CD14-positive monocyte (primary cell): ENCODE measurements at regions not wholly inside any gene's neighbourhood (a gene's known extent, or its start where the extent isn't known, plus 50 kb on each side); places are given as distances from the start of the nearest gene placed in this dataset.

Source experiments
- DNase-seq, 3 donors: peaks; one replicate each; pipeline ENCODE4 v3.0.0-alpha.2; 2011 to 2022
- H2AFZ ChIP-seq: 2 replicates; pipeline ENCODE4 v1.6.0; 2012; ENCODE audit warnings: mild to moderate bottlenecking, low read depth, low read length, inconsistent platforms; ENCODE audit not compliant: insufficient read depth, poor library complexity, severe bottlenecking
- H3K27ac ChIP-seq, 2 donors: 1 replicate in 1 of 2; 2 replicates in 1 of 2; pipeline ENCODE4 v1.5.1; 2012 to 2013; ENCODE audit warnings: low read length in 2 of 2, control low read depth in 1 of 2, inconsistent platforms in 1 of 2, low read depth in 1 of 2, mild to moderate bottlenecking in 1 of 2
- H3K27me3 ChIP-seq, 2 donors: one replicate each; pipeline versions ENCODE4 v1.6.0 to v1.6.1; 2011 to 2013; ENCODE audit warnings: low read length in 2 of 2; ENCODE audit not compliant: control insufficient read depth in 2 of 2, insufficient read depth in 2 of 2
- H3K36me3 ChIP-seq, 2 donors: replicated peaks in 1 of 2; 1 replicate in 1 of 2; 2 replicates in 1 of 2; pipeline versions ENCODE4 v1.5.1 to v1.6.1; 2012 to 2013; ENCODE audit warnings: low read length in 2 of 2, control low read depth in 1 of 2, inconsistent platforms in 1 of 2, mild to moderate bottlenecking in 1 of 2; ENCODE audit not compliant: insufficient read depth in 2 of 2, control insufficient read depth in 1 of 2
- H3K4me1 ChIP-seq, 2 donors: 1 replicate in 1 of 2; 2 replicates in 1 of 2; pipeline versions ENCODE4 v1.5.1 to v1.6.1; 2012 to 2013; ENCODE audit warnings: low read length in 2 of 2, control low read depth in 1 of 2, inconsistent platforms in 1 of 2, mild to moderate bottlenecking in 1 of 2, moderate library complexity in 1 of 2; ENCODE audit not compliant: insufficient read depth in 2 of 2, control insufficient read depth in 1 of 2
- H3K4me2 ChIP-seq: replicated peaks from 2 replicates; pipeline ENCODE3; 2012; ENCODE audit warnings: low read length, moderate library complexity, mild to moderate bottlenecking; ENCODE audit not compliant: poor library complexity, severe bottlenecking; ENCODE audit errors: extremely low read depth
- H3K4me3 ChIP-seq, 3 experiments: fragments of 200-600 bp in 1 of 3; sonication (generic) in 1 of 3; replicated peaks in 1 of 3; 1 replicate in 2 of 3; 2 replicates in 1 of 3; pipeline ENCODE4 v1.5.1; 2011 to 2013; ENCODE audit warnings: low read length in 3 of 3, mild to moderate bottlenecking in 3 of 3, control low read depth in 2 of 3, low read depth in 2 of 3, inconsistent platforms in 1 of 3, moderate library complexity in 1 of 3
- H3K79me2 ChIP-seq: 2 replicates; pipeline ENCODE4 v1.6.0; 2012; ENCODE audit warnings: mild to moderate bottlenecking, control low read depth, inconsistent platforms, low read length, moderate library complexity; ENCODE audit not compliant: insufficient read depth
- H3K9ac ChIP-seq: 2 replicates; pipeline ENCODE4 v1.6.0; 2017; ENCODE audit warnings: low read length, mild to moderate bottlenecking; ENCODE audit not compliant: insufficient read depth, poor library complexity, severe bottlenecking
- H3K9me3 ChIP-seq, 2 donors: replicated peaks in 1 of 2; 1 replicate in 1 of 2; 2 replicates in 1 of 2; pipeline versions ENCODE4 v1.5.1 to v1.6.1; 2012 to 2013; ENCODE audit warnings: low read length in 2 of 2, control low read depth in 1 of 2; ENCODE audit not compliant: control insufficient read depth in 1 of 2, insufficient read depth in 1 of 2
- H4K20me1 ChIP-seq: 2 replicates; pipeline ENCODE4 v1.6.0; 2012; ENCODE audit warnings: mild to moderate bottlenecking, low read length, control low read depth, moderate library complexity; ENCODE audit not compliant: insufficient read depth
- H3K27ac Mint-ChIP-seq, 7 donors: one replicate each; pipeline ENCODE4 v1.8.0; 2020; ENCODE audit warnings: mild to moderate bottlenecking in 7 of 7, mixed read lengths in 7 of 7, moderate library complexity in 6 of 7, inconsistent platforms in 2 of 7
- H3K27me3 Mint-ChIP-seq, 3 donors: one replicate each; pipeline ENCODE4 v1.8.0; 2021 to 2022; ENCODE audit warnings: low read depth in 3 of 3, mild to moderate bottlenecking in 3 of 3, mixed read lengths in 3 of 3, moderate library complexity in 3 of 3, inconsistent platforms in 1 of 3
- H3K36me3 Mint-ChIP-seq, 2 donors: one replicate each; pipeline ENCODE4 v1.8.0; 2020; ENCODE audit warnings: mixed read lengths in 2 of 2, inconsistent platforms in 1 of 2, mild to moderate bottlenecking in 1 of 2
- H3K4me1 Mint-ChIP-seq: one replicate; pipeline ENCODE4 v1.8.0; 2020; ENCODE audit warnings: mild to moderate bottlenecking, mixed read lengths
- H3K4me3 Mint-ChIP-seq, 2 donors: one replicate each; pipeline ENCODE4 v1.8.0; 2020; ENCODE audit warnings: mild to moderate bottlenecking in 2 of 2, mixed read lengths in 2 of 2, moderate library complexity in 1 of 2
- H3K9me3 Mint-ChIP-seq, 7 donors: one replicate each; pipeline ENCODE4 v1.8.0; 2020 to 2022; ENCODE audit warnings: mixed read lengths in 7 of 7, mild to moderate bottlenecking in 6 of 7, moderate library complexity in 6 of 7, inconsistent platforms in 2 of 7
- CTCF ChIP-seq: fragments of 200-600 bp; IDR thresholded peaks from one replicate; pipeline ENCODE4 v1.8.0; 2022; ENCODE audit warnings: antibody characterized with exemption, mild to moderate bottlenecking
- WGBS: methylation state at CpG from one replicate; pipeline ENCODE4 v1.1.5; 2013; ENCODE audit warnings: missing lambda C conversion rate; ENCODE audit not compliant: insufficient coverage; 5-methylcytosine and 5-hydroxymethylcytosine counted together
- intact Hi-C, 2 donors: fragments of 100-400 bp; cut with micrococcal nuclease; formaldehyde crosslinking; loops; one replicate each; pipeline versions ENCODE4 v1.15.0 to v1.15.1; 2023

DNA sequence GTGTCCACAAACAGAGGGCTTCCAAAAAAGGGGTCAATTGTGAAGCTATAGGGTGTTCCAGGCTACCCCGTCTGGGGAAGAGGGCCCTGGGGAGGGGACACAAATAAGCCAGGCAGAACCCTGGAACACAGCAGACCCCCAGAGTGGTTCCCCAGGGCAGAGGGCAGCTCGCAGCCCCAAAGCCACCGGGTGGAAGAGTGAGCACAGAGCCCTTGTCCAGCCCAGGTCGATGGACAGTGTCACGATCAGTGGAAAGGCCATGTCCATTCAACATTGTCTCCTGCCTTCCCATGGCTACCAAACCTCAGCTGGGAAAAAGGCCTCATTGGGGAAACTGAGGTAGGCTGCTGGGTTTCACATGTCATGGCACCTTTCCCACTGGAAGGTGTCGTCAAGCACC, 131.4 kb downstream of the DICER1 start:
- Histone ChIP-seq H3K27me3 (no peaks in the 10 kb centered on the region), H2AFZ (no peak overlapping the region), H3K79me2 (no peaks in the 10 kb centered on the region), H3K9ac (no peak overlapping the region), H3K27ac (no peak overlapping the region), H3K4me1 (no peaks in the 10 kb centered on the region), H3K4me3 (no peak overlapping the region), H3K36me3 (no peaks in the 10 kb centered on the region), H4K20me1 (no peaks in the 10 kb centered on the region), H3K9me3 (no peaks in the 10 kb centered on the region), H3K4me2 (no peak overlapping the region)
- Mint-ChIP-seq H3K36me3 (no peaks in the 10 kb centered on the region), H3K9me3 (peaks cover 0 to 3% (median 0%) of the 10 kb centered on the region in 7 donors), H3K27me3 (peaks cover 4 to 12% (median 5%) of the 10 kb centered on the region in 3 donors), H3K27ac (no peak overlapping the region), H3K4me1 (no peaks in the 10 kb centered on the region), H3K4me3 (no peak overlapping the region)
- 85% methylated on average over 4 of the region's 6 CpGs for WGBS
- TF ChIP-seq CTCF = no peak
- no peak for DNase-seq
- intact Hi-C loops = no loop called here

GRCh38 chr14:95025218-95025617, 132.1 kb downstream of the DICER1 start:
- Histone ChIP-seq H3K36me3 (no peaks in the 10 kb centered on the region), H3K79me2 (no peaks in the 10 kb centered on the region), H3K4me1 (no peaks in the 10 kb centered on the region), H2AFZ (no peak overlapping the region), H3K4me3 (no peak overlapping the region), H3K9ac (no peak overlapping the region), H3K9me3 (no peaks in the 10 kb centered on the region), H4K20me1 (no peaks in the 10 kb centered on the region), H3K27ac (no peak overlapping the region), H3K4me2 (no peak overlapping the region), H3K27me3 (no peaks in the 10 kb centered on the region)
- no peak for DNase-seq
- TF ChIP-seq CTCF = no peak
- H3K36me3 Mint-ChIP-seq = no peaks in the 10 kb centered on the region
- H3K4me3 Mint-ChIP-seq = no peak overlapping the region
- 77% methylated on average over 4 of the region's 4 CpGs for WGBS
- intact Hi-C loops = no loop called here
- H3K4me1 Mint-ChIP-seq = no peaks in the 10 kb centered on the region
- H3K9me3 Mint-ChIP-seq = peaks cover 0 to 3% (median 0%) of the 10 kb centered on the region in 7 donors
- H3K27ac Mint-ChIP-seq = no peak overlapping the region
- peaks cover 4 to 12% (median 6%) of the 10 kb centered on the region in 3 donors for H3K27me3 Mint-ChIP-seq
